ENCODE measurements at regions not wholly inside any gene's neighbourhood (a gene's known extent, or its start where the extent isn't known, plus 50 kb on each side); places are given as distances from the start of the nearest gene placed in this dataset.
A peak's percentile ranks its signal among the peaks of the same experiment; 100 is the strongest.
"Not testable (repeated sequence)": the region's sequence is repeated elsewhere in the genome, so short reads cannot be mapped to it uniquely, and the experiment has no call there.

DNA sequence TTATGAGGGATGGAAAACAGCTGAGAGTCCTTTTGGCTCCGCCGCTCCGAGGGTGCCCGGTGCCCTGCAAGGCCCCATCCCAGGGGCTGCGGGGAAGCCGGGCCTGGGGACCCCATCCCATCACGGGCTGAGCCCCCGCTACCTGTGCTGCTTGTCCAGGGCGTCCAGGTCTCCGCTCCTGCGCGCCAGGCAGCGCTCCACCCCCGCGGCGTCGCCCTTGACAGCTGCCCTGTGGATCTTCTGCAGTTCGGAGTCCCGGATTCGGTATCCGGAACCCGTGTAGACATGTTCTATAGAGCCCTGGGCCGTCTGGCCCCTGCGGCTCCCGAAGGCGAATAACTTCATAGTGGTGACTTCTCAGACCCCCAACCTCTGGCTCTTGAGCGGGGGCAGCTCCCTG, 534.0 kb upstream of the DEFB115 start:
- POLR2A ChIA-PET; H3K4me1 Mint-ChIP-seq; intact Hi-C loops (cut with DNase I, micrococcal nuclease); H3K27ac Mint-ChIP-seq; CTCF ChIA-PET; DNase-seq; ATAC-seq; H3K36me3 Mint-ChIP-seq (ENCODE audit: low read depth); H3K27me3 Mint-ChIP-seq; H3K9me3 Mint-ChIP-seq (ENCODE audit: low read depth): not testable (repeated sequence)
- H3K4me3 Mint-ChIP-seq: peak overlapping the region; percentile 67

DNA sequence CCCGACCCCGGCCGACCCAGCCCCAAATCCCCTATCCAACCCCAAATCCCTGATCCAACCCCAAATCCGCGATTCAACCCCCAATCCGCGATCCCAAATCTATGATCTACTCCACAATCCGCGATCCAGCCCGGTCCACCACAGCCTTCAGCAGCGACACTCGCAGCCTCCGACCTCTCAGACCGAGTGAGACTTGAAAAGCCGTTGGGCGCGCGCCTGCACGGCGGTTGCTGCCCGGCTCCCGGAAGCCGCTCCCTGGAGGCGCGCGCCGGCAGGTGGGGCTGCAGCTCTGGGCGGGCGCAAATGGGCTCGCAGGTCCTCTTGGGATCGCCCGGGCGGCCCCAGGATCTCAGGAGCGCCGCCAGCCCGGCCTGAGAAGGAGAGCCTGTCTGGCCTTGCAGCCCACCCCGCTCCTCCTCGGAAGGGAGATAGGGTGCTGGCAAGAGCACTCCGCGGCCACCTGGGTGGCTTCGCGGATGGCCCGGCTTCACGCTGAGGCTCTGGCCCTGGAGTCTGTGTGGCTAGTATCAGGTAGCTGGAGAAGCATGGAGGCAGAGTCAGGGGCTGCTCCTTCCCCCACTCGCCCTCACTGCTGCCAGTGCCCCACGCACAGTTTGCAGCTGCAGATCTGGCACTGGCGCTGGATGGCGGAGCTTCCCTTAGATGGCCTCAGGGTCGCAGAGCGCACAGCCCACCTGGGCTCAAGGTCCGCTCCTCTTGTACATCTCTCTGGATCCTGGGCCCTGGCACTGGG, 533.4 kb upstream of the DEFB115 start:
- H3K9me3 Mint-ChIP-seq (ENCODE audit: low read depth); POLR2A ChIA-PET; H3K36me3 Mint-ChIP-seq (ENCODE audit: low read depth); ATAC-seq; H3K27me3 Mint-ChIP-seq; CTCF ChIA-PET; intact Hi-C loops (cut with DNase I, micrococcal nuclease); H3K4me1 Mint-ChIP-seq: not testable (repeated sequence)
- Mint-ChIP-seq H3K4me3 (peak overlapping the region; percentile 67), H3K27ac (peak overlapping the region; percentile 58)
- peak; percentile 31 for DNase-seq

DNA sequence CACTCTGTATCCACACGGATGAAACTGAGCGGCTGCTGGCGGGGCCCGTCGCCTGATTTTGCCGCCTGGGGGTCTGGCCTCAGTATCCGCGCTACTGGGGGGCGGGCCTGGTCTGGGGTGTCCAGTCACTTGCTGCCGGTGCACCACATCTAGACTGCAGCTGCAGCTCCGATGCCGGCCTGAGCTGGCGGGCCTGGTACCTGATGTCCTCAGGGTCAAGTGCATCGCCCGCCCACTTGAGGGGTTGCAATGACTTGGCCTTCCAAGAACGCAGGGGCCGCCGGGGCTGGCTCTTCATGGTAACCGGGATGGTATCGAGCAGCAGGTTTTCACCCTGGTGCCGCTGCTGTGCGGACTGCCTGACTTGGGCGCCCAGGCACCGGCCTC, 532.8 kb upstream of the DEFB115 start:
- CTCF ChIA-PET; H3K4me1 Mint-ChIP-seq; H3K27me3 Mint-ChIP-seq; POLR2A ChIA-PET; H3K36me3 Mint-ChIP-seq (ENCODE audit: low read depth); intact Hi-C loops (cut with DNase I, micrococcal nuclease); ATAC-seq; H3K9me3 Mint-ChIP-seq (ENCODE audit: low read depth); DNase-seq; H3K4me3 Mint-ChIP-seq; H3K27ac Mint-ChIP-seq: not testable (repeated sequence)

DNA sequence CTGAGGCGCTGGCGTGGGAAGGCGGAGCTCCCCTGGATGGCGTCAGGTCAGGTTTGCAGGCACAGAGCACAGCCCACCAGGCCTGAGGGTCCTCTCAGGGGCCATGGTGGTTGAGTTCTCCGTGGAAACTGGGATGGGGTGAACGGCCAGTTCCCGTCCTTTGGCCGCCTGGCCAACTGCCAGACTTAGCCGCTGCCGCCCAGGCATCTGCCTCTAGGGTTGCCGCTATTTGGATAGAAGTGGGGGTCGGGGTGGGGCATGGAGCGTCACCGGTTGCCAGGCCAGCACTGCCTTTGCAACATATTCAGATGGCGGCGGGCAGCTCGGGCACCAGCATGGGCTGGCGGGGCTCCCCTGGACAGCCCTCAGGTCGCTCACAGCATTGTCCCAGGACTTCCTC, 532.3 kb upstream of the DEFB115 start:
- H3K27me3 Mint-ChIP-seq; intact Hi-C loops (cut with DNase I, micrococcal nuclease); ATAC-seq; DNase-seq; H3K36me3 Mint-ChIP-seq (ENCODE audit: low read depth); H3K27ac Mint-ChIP-seq; H3K4me3 Mint-ChIP-seq; CTCF ChIA-PET; POLR2A ChIA-PET; H3K9me3 Mint-ChIP-seq (ENCODE audit: low read depth); H3K4me1 Mint-ChIP-seq: not testable (repeated sequence)

DNA sequence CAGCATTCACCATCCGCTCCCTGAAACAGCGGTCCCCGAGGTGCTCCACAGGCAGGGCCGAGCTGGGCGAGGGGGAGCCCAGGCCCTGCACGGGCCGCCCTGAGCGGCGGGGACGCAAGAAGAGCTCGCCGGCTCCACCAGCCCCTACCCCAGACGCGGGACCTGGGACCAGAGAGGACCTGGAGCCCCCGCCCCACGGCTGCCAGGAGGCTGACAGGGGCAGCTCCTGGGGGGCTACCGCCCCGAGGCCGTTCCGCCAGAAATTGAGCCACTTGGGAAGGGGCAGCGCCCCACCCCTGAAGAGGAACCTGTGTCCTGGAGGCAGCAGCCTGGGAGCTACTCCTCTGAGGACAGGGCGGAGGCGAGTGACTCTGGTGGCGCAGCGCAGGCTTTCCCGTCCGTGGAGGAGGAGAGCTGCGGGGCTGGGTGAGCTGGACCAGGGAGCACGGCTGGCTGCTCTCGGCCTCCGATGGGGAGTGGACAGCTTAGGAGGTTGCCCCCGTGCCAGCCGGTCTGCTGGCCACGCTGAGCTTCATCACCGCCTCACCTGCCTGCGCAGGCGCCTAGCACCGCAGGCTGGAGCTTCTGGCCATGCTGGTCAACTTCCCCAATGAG, 529.1 kb upstream of the DEFB115 start:
- DNase-seq; H3K27me3 Mint-ChIP-seq; CTCF ChIA-PET; intact Hi-C loops (cut with DNase I, micrococcal nuclease); H3K9me3 Mint-ChIP-seq (ENCODE audit: low read depth); H3K4me3 Mint-ChIP-seq; H3K4me1 Mint-ChIP-seq; POLR2A ChIA-PET; H3K27ac Mint-ChIP-seq; ATAC-seq; H3K36me3 Mint-ChIP-seq (ENCODE audit: low read depth): not testable (repeated sequence)

All from activated CD4-positive, alpha-beta T cell treated with anti-CD3 and anti-CD28 coated beads for 36 hours (primary cell).